Lung microvascular endothelial cell (primary cell): ENCODE measurements at regions not wholly inside any gene's neighbourhood (a gene's known extent, or its start where the extent isn't known, plus 50 kb on each side); places are given as distances from the start of the nearest gene placed in this dataset.
"Not testable (repeated sequence)": the region's sequence is repeated elsewhere in the genome, so short reads cannot be mapped to it uniquely, and the experiment has no call there.

ENCODE experiments used
- DNase-seq, 2 donors: peaks; one replicate each; pipeline versions ENCODE4 v3.0.0 to v3.0.0-alpha.2; 2010; ENCODE audit warnings: low read depth in 2 of 2

GRCh38 chr11:112538534-112539280, 278.0 kb upstream of the PLET1 start:
- no peak for DNase-seq

GRCh38 chr11:112539281-112539555, 278.6 kb upstream of the PLET1 start:
- not testable (repeated sequence) for DNase-seq

GRCh38 chr11:112539741-112540140, 279.1 kb upstream of the PLET1 start:
- DNase-seq, result no peak

GRCh38 chr11:112540261-112540660, 279.6 kb upstream of the PLET1 start:
- no peak for DNase-seq

GRCh38 chr11:112541140-112542046, 280.7 kb upstream of the PLET1 start:
- DNase-seq, result no peak

- DNase-seq, result no peak
These were observed 281.8 kb upstream of the PLET1 start for GRCh38 chr11:112542479-112542878.

GRCh38 chr11:112543390-112543789, 282.7 kb upstream of the PLET1 start:
- DNase-seq, result no peak

GRCh38 chr11:112548641-112549040, 288.0 kb upstream of the PLET1 start:
- no peak for DNase-seq

- no peak for DNase-seq
These were observed 292.6 kb upstream of the PLET1 start for GRCh38 chr11:112553205-112553731.

- no peak for DNase-seq
These were observed 293.9 kb upstream of the PLET1 start for GRCh38 chr11:112554586-112554985.

GRCh38 chr11:112555491-112556364, 295.1 kb upstream of the PLET1 start:
- DNase-seq, result peak; percentile 56 to 73

- no peak for DNase-seq
These were observed 298.0 kb upstream of the PLET1 start for GRCh38 chr11:112558691-112559090.

- no peak for DNase-seq
These were observed 303.1 kb upstream of the PLET1 start for GRCh38 chr11:112563808-112564207.

- peak; percentile 18 to 24 for DNase-seq
These were observed 303.7 kb upstream of the PLET1 start for GRCh38 chr11:112564228-112564955.

GRCh38 chr11:112565551-112565950, 304.9 kb upstream of the PLET1 start:
- DNase-seq, result no peak

GRCh38 chr11:112566124-112566523, 305.5 kb upstream of the PLET1 start:
- DNase-seq, result no peak

GRCh38 chr11:112570333-112570732, 309.7 kb upstream of the PLET1 start:
- no peak for DNase-seq

- peak in 1 of 2 donors; percentile 26 for DNase-seq
These were observed 318.6 kb upstream of the PLET1 start for GRCh38 chr11:112579282-112579681.

- DNase-seq, result no peak
These were observed 320.2 kb upstream of the PLET1 start for GRCh38 chr11:112580864-112581263.

- DNase-seq, result no peak
These were observed 321.1 kb upstream of the PLET1 start for GRCh38 chr11:112581747-112582146.

GRCh38 chr11:112582366-112582765, 321.7 kb upstream of the PLET1 start:
- no peak for DNase-seq
